ENCODE measurements at regions not wholly inside any gene's neighbourhood (a gene's known extent, or its start where the extent isn't known, plus 50 kb on each side); places are given as distances from the start of the nearest gene placed in this dataset.

- TF ChIP-seq, protein P1, sequence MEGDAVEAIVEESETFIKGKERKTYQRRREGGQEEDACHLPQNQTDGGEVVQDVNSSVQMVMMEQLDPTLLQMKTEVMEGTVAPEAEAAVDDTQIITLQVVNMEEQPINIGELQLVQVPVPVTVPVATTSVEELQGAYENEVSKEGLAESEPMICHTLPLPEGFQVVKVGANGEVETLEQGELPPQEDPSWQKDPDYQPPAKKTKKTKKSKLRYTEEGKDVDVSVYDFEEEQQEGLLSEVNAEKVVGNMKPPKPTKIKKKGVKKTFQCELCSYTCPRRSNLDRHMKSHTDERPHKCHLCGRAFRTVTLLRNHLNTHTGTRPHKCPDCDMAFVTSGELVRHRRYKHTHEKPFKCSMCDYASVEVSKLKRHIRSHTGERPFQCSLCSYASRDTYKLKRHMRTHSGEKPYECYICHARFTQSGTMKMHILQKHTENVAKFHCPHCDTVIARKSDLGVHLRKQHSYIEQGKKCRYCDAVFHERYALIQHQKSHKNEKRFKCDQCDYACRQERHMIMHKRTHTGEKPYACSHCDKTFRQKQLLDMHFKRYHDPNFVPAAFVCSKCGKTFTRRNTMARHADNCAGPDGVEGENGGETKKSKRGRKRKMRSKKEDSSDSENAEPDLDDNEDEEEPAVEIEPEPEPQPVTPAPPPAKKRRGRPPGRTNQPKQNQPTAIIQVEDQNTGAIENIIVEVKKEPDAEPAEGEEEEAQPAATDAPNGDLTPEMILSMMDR (IDR thresholded peaks at IDR 0.05; ENCODE audit: extremely low read depth, missing control alignments): peak; percentile 55
- DNase-seq (ENCODE audit: low spot score): peak; percentile 42
These were observed 94.8 kb downstream of the BTBD3 start for GRCh38 chr20:12012241-12013222.

DNA sequence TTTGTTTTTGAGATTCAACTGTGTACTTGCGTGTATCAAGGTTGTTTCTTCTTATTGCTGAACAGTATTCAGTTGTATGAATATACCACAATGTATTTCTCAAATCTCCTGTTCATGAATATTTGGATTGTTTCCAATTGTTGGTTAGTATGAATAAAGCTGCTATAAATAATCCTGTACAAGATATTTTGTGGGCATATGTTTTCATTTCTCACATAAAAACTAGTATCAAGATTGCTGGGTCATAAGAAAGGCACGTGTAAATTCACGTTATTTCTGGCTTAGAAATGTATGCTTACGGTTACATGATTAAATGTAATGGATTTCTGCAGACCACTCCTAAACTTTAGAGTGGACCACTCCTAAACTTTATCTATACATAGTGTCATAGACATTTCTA lies 96.6 kb downstream of the BTBD3 start:
- TF ChIP-seq, protein P1 (IDR thresholded peaks at IDR 0.05; ENCODE audit: extremely low read depth, missing control alignments): no peak
- DNase-seq (ENCODE audit: low spot score): no peak

DNA sequence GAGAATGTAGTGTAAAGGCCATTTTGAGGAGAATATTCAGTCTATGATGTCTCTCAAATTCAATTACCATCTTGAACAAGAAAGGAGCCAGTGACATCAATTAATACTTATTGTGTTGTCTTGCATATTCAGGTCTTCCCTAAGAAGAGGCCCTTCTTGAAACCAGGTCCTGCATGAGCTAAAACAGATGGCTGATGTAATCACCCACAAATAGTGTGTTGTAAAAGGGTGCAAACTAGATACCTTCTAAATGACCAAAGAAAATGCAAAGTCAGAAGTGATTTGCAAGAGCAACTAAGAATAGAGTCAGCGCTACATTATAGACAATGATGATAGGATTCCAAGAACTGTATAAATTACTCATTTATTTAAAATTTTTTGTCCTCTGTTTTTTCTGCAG lies 97.0 kb downstream of the BTBD3 start:
- TF ChIP-seq, protein P1 (IDR thresholded peaks at IDR 0.05; ENCODE audit: extremely low read depth, missing control alignments): no peak
- no peak for DNase-seq (ENCODE audit: low spot score)

DNA sequence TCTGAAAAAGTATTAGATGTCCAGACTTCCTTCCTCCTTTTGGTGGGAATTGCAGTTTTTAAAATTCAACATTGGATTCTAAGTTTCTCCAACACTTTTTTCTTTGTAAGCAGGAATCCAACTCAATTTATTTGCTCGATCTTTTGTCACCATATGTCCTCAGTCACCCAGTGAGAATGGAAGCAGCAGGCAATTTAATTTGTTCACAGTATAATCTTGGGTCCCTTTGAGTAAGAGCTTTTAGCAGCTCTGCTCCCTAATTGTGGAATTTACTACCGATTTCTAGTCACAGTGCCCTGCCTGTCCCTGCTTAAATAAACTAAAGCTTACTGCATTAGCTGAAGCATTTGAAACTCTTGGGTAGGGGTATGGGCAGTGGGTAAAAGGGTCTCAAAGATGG lies 98.6 kb downstream of the BTBD3 start:
- TF ChIP-seq, protein P1 (IDR thresholded peaks at IDR 0.05; ENCODE audit: extremely low read depth, missing control alignments): no peak

GRCh38 chr20:12019715-12020114 lies 102.0 kb downstream of the BTBD3 start:
- DNase-seq (ENCODE audit: low spot score): no peak
- TF ChIP-seq, protein P1 (IDR thresholded peaks at IDR 0.05; ENCODE audit: extremely low read depth, missing control alignments): no peak

More for the DNA sequence above, 98.6 kb downstream of the BTBD3 start:
- no peak for DNase-seq (ENCODE audit: low spot score)

DNA sequence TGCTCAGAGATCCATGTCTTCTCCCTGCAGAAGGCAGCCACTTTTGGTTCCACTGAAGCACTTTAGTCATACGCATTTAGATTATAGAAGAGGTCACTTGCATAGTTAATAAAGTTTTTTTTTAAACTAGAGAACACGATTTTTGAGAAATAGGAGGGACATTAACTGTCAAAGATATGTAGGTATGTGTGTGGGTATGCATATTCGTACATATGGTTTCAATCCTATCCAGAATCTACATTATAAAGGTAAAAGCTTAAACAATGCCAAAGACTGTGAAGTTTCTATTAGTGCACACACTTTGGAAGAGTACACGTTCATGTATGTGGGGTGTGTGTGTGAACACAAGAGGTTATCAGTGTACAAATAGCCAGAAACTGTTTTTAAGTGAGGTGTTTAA lies 103.2 kb downstream of the BTBD3 start:
- TF ChIP-seq, protein P1 (IDR thresholded peaks at IDR 0.05; ENCODE audit: extremely low read depth, missing control alignments): no peak
- DNase-seq (ENCODE audit: low spot score): no peak

GRCh38 chr20:12022126-12022525 lies 104.4 kb downstream of the BTBD3 start:
- TF ChIP-seq, protein P1 (IDR thresholded peaks at IDR 0.05; ENCODE audit: extremely low read depth, missing control alignments): no peak

More at GRCh38 chr20:12022126-12022525, 104.4 kb downstream of the BTBD3 start:
- no peak for DNase-seq (ENCODE audit: low spot score)

Measured in GM20000 (cell line).